Activated CD8-positive, alpha-beta memory T cell treated with anti-CD3 and anti-CD28 coated beads, Interleukin-2, amount 50 U/mL, for 24 hours (primary cell): ENCODE measurements at regions not wholly inside any gene's neighbourhood (a gene's known extent, or its start where the extent isn't known, plus 50 kb on each side); places are given as distances from the start of the nearest gene placed in this dataset.

Experiments
- DNase-seq: peaks from one replicate; pipeline ENCODE4 v3.0.0-alpha.2; 2020; ENCODE audit errors: extremely low read depth

- DNase-seq, result no peak
Observed at GRCh38 chr5:44868541-44868940, 59.8 kb downstream of the MRPS30 start.

- no peak for DNase-seq
Observed at GRCh38 chr5:44869928-44870327, 61.2 kb downstream of the MRPS30 start.

GRCh38 chr5:44870430-44870829 is 61.7 kb downstream of the MRPS30 start:
- DNase-seq, result no peak

GRCh38 chr5:44871401-44871800 is 62.7 kb downstream of the MRPS30 start:
- no peak for DNase-seq

GRCh38 chr5:44875661-44876605 is 67.2 kb downstream of the MRPS30 start:
- peak; percentile 2 for DNase-seq

GRCh38 chr5:44881266-44881665 is 72.5 kb downstream of the MRPS30 start:
- DNase-seq, result no peak

- DNase-seq, result no peak
Observed at GRCh38 chr5:44884036-44884435, 75.3 kb downstream of the MRPS30 start.

- DNase-seq, result no peak
Observed at GRCh38 chr5:44885903-44886302, 77.2 kb downstream of the MRPS30 start.

GRCh38 chr5:44887722-44888121 is 79.0 kb downstream of the MRPS30 start:
- no peak for DNase-seq

- no peak for DNase-seq
Observed at GRCh38 chr5:44888435-44888834, 79.7 kb downstream of the MRPS30 start.

GRCh38 chr5:44891116-44891515 is 82.4 kb downstream of the MRPS30 start:
- no peak for DNase-seq

GRCh38 chr5:44900273-44900954 is 91.7 kb downstream of the MRPS30 start:
- no peak for DNase-seq

- DNase-seq, result no peak
Observed at GRCh38 chr5:44907396-44907795, 98.6 kb downstream of the MRPS30 start.

- DNase-seq, result no peak
Observed at GRCh38 chr5:44909004-44909403, 100.3 kb downstream of the MRPS30 start.

- no peak for DNase-seq
Observed at GRCh38 chr5:44911501-44911900, 102.8 kb downstream of the MRPS30 start.

- no peak for DNase-seq
Observed at GRCh38 chr5:44914221-44914620, 105.5 kb downstream of the MRPS30 start.

- no peak for DNase-seq
Observed at GRCh38 chr5:44919560-44919959, 110.8 kb downstream of the MRPS30 start.

GRCh38 chr5:44927115-44927733 is 118.5 kb downstream of the MRPS30 start:
- no peak for DNase-seq

GRCh38 chr5:44932922-44933585 is 124.3 kb downstream of the MRPS30 start:
- no peak for DNase-seq

- no peak for DNase-seq
Observed at GRCh38 chr5:44933686-44934085, 124.9 kb downstream of the MRPS30 start.

GRCh38 chr5:44935262-44935661 is 126.5 kb downstream of the MRPS30 start:
- DNase-seq, result no peak

- no peak for DNase-seq
Observed at GRCh38 chr5:44935871-44936270, 127.1 kb downstream of the MRPS30 start.
